Loucy (cell line): ENCODE measurements at regions not wholly inside any gene's neighbourhood (a gene's known extent, or its start where the extent isn't known, plus 50 kb on each side); places are given as distances from the start of the nearest gene placed in this dataset.

Source experiments
- H2AFZ ChIP-seq: fragments of 200-600 bp; sonication (generic); 2 replicates; pipeline ENCODE4 v1.6.0; 2016; ENCODE audit warnings: antibody characterized with exemption, mild to moderate bottlenecking, low read length, moderate library complexity
- H3F3A ChIP-seq: fragments of 200-600 bp; 2 replicates; pipeline ENCODE4 v1.6.0; 2016; ENCODE audit warnings: antibody characterized with exemption, low read depth, mild to moderate bottlenecking
- H3K27me3 ChIP-seq: fragments of 200-600 bp; sonication (generic); 2 replicates; pipeline ENCODE4 v1.6.1; 2014; ENCODE audit warnings: low read length, mild to moderate bottlenecking; ENCODE audit not compliant: insufficient read depth, poor library complexity, severe bottlenecking
- H3K36me3 ChIP-seq: fragments of 200-600 bp; sonication (generic); 2 replicates; pipeline ENCODE4 v1.6.1; 2016; ENCODE audit warnings: low read length; ENCODE audit not compliant: insufficient read depth
- H3K4me1 ChIP-seq: fragments of 200-600 bp; sonication (generic); 2 replicates; pipeline ENCODE4 v1.5.1; 2014; ENCODE audit warnings: low read length, mild to moderate bottlenecking; ENCODE audit not compliant: insufficient read depth, poor library complexity, severe bottlenecking
- H3K4me2 ChIP-seq: fragments of 200-600 bp; sonication (generic); 2 replicates; pipeline ENCODE4 v1.6.0; 2014; ENCODE audit warnings: antibody characterized with exemption, low read length, low read depth, mild to moderate bottlenecking; ENCODE audit not compliant: poor library complexity, severe bottlenecking
- H3K4me3 ChIP-seq: fragments of 200-600 bp; sonication (generic); 2 replicates; pipeline ENCODE4 v1.5.1; 2014; ENCODE audit warnings: low read length, mild to moderate bottlenecking, mixed read lengths; ENCODE audit not compliant: poor library complexity, severe bottlenecking
- H3K79me2 ChIP-seq: fragments of 200-600 bp; sonication (generic); 2 replicates; pipeline ENCODE4 v1.6.1; 2014; ENCODE audit warnings: low read length; ENCODE audit not compliant: insufficient read depth
- H3K9ac ChIP-seq: fragments of 200-600 bp; sonication (generic); 2 replicates; pipeline ENCODE4 v1.6.0; 2014; ENCODE audit warnings: mild to moderate bottlenecking, low read depth, low read length, moderate library complexity; ENCODE audit not compliant: poor library complexity, severe bottlenecking
- H3K9me2 ChIP-seq: fragments of 200-600 bp; sonication (generic); replicated peaks from 2 replicates; pipeline ENCODE4 v1.6.1; 2016; ENCODE audit warnings: low read depth, low read length, mixed read lengths
- H3K9me3 ChIP-seq: fragments of 200-600 bp; sonication (generic); 2 replicates; pipeline ENCODE4 v1.6.1; 2014; ENCODE audit warnings: mild to moderate bottlenecking, antibody characterized with exemption, low read length, low read depth; ENCODE audit not compliant: insufficient read depth
- H4K20me1 ChIP-seq: fragments of 200-600 bp; sonication (generic); 2 replicates; pipeline ENCODE4 v1.6.0; 2014; ENCODE audit warnings: antibody characterized with exemption, low read length, mild to moderate bottlenecking; ENCODE audit not compliant: insufficient read depth, poor library complexity, severe bottlenecking
- EZH2phosphoT487 ChIP-seq: fragments of 200-600 bp; IDR thresholded peaks from 2 replicates; pipeline ENCODE4 v1.6.1; 2018; ENCODE audit warnings: antibody characterized with exemption, mild to moderate bottlenecking, moderate library complexity, borderline replicate concordance
- TF ChIP-seq, protein P1 (sequence below): fragments of 200-600 bp; sonication (generic); conservative IDR thresholded peaks from 2 replicates; pipeline ENCODE4 v1.5.1; 2014; ENCODE audit warnings: mild to moderate bottlenecking, antibody characterized with exemption, low read length

DNA sequence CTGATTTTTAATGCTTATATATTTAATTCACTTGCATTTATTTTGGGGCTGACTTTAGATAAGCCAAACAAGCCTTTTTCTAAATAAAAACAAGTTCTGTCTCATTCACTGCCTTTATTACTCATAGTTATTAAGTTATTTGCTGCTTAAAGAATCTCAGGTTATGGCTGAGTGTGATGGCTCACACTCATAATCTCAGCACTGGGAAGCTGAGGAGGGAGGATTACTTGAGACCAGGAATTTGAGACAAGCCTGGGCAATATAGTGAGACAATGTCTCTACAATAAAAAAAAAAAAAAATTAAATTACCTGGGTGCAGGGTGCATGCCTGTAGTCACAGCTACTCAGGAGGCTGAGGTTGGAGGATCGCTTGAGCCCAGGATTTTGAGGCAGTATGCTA is 85.0 kb upstream of the MAN2A1 start:
- no peaks in the 10 kb centered on the region for H3K36me3 ChIP-seq
- H3K79me2 ChIP-seq, result no peaks in the 10 kb centered on the region
- H3K9ac ChIP-seq, result no peak overlapping the region
- H3F3A ChIP-seq, result no peaks in the 10 kb centered on the region
- no peak overlapping the region for H3K4me2 ChIP-seq
- H2AFZ ChIP-seq, result no peak overlapping the region
- no peaks in the 10 kb centered on the region for H3K9me3 ChIP-seq
- no peaks in the 10 kb centered on the region for H4K20me1 ChIP-seq
- H3K4me1 ChIP-seq, result no peaks in the 10 kb centered on the region
- H3K27me3 ChIP-seq, result no peaks in the 10 kb centered on the region
- no peak overlapping the region for H3K4me3 ChIP-seq
- TF ChIP-seq, protein P1, sequence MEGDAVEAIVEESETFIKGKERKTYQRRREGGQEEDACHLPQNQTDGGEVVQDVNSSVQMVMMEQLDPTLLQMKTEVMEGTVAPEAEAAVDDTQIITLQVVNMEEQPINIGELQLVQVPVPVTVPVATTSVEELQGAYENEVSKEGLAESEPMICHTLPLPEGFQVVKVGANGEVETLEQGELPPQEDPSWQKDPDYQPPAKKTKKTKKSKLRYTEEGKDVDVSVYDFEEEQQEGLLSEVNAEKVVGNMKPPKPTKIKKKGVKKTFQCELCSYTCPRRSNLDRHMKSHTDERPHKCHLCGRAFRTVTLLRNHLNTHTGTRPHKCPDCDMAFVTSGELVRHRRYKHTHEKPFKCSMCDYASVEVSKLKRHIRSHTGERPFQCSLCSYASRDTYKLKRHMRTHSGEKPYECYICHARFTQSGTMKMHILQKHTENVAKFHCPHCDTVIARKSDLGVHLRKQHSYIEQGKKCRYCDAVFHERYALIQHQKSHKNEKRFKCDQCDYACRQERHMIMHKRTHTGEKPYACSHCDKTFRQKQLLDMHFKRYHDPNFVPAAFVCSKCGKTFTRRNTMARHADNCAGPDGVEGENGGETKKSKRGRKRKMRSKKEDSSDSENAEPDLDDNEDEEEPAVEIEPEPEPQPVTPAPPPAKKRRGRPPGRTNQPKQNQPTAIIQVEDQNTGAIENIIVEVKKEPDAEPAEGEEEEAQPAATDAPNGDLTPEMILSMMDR, result no peak
- no peak for TF ChIP-seq EZH2phosphoT487
- no peaks in the 10 kb centered on the region for H3K9me2 ChIP-seq

DNA sequence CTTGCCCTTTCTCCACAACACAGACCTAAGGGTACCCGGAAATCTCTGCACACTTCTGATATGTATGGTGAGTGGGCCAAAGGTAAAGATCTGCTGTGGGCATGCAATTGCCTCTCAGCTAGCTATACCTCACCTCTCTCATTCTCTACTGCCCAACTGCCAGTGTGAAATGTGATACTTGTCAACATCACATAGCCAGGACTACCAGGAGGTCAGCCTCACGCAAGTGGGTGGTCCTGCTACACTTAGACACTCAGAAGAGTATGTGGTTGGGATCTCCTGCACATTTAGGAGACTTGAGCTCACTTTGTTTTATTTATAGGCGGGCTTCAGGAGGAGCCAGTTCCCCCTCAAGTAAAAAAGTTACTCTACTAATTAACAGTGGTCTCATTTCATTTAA is 88.0 kb upstream of the MAN2A1 start:
- TF ChIP-seq, protein P1, result no peak
- Histone ChIP-seq H3K9ac (no peak overlapping the region), H3K9me3 (no peaks in the 10 kb centered on the region), H3K36me3 (no peaks in the 10 kb centered on the region), H3F3A (no peaks in the 10 kb centered on the region), H3K79me2 (no peaks in the 10 kb centered on the region), H3K4me2 (no peak overlapping the region), H3K4me3 (no peak overlapping the region), H3K9me2 (no peaks in the 10 kb centered on the region), H2AFZ (no peak overlapping the region), H3K27me3 (no peaks in the 10 kb centered on the region), H3K4me1 (no peaks in the 10 kb centered on the region), H4K20me1 (no peaks in the 10 kb centered on the region)

DNA sequence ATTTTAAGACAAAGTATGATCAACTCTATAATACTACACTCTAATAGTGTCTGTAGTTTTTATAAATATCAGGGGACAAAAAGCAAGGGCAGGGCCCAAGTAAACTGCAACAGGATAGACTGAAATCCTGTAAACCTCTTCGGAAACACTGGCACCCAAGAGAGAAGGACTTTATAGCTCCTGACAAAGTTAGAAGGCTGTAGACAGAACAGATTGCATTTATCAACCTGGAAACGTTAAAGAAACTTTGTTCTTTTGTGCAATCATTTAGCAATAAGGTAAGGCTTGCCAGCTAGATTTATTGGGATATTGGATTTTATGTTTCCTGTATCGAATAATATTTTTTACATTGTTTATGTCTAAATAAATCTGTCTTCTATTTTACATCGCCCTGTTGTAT is 91.8 kb upstream of the MAN2A1 start:
- Histone ChIP-seq H3K36me3 (no peaks in the 10 kb centered on the region), H3K9me2 (no peaks in the 10 kb centered on the region), H3F3A (no peaks in the 10 kb centered on the region), H4K20me1 (no peaks in the 10 kb centered on the region), H3K79me2 (no peaks in the 10 kb centered on the region), H3K27me3 (no peaks in the 10 kb centered on the region), H3K9ac (no peak overlapping the region), H2AFZ (no peak overlapping the region), H3K4me2 (no peak overlapping the region), H3K9me3 (no peaks in the 10 kb centered on the region), H3K4me1 (peaks cover 10% of the 10 kb centered on the region), H3K4me3 (no peak overlapping the region)
- no peak for TF ChIP-seq EZH2phosphoT487
- TF ChIP-seq, protein P1, result no peak
